ENCODE measurements at regions not wholly inside any gene's neighbourhood (a gene's known extent, or its start where the extent isn't known, plus 50 kb on each side); places are given as distances from the start of the nearest gene placed in this dataset.

GRCh38 chr7:34317039-34317438, 341.0 kb upstream of the NPSR1 start:
- TF ChIP-seq POLR2AphosphoS5 (IDR thresholded peaks at IDR 0.05; ENCODE audit: low read depth, low read length) (no peak), POLR2A (IDR thresholded peaks at IDR 0.05; ENCODE audit: low read depth, low read length) (no peak), TAF1 (IDR thresholded peaks at IDR 0.05; ENCODE audit: borderline replicate concordance, low read depth, low read length) (no peak)

All from GM12892 (cell line).